ENCODE measurements at regions not wholly inside any gene's neighbourhood (a gene's known extent, or its start where the extent isn't known, plus 50 kb on each side); places are given as distances from the start of the nearest gene placed in this dataset.

- POLR2A ChIA-PET = no interaction called here
- DNase-seq (ENCODE audit: low read depth, low spot score) = no peak
- Histone ChIP-seq H2AFZ (ENCODE audit: low read depth, low read length, poor library complexity, severe bottlenecking) (no peak overlapping the region), H3K4me1 (ENCODE audit: control insufficient read depth in 1 of 2, insufficient read depth in 2 of 2, low read length in 2 of 2) (no peaks in the 10 kb centered on the region), H3K27me3 (ENCODE audit: insufficient read depth, low read length) (no peaks in the 10 kb centered on the region), H4K20me1 (ENCODE audit: insufficient read depth) (no peaks in the 10 kb centered on the region), H3K4me3 (replicated peaks in 1 of 2; ENCODE audit: low read depth in 1 of 2, low read length in 2 of 2) (no peak overlapping the region), H3K36me3 (ENCODE audit: control insufficient read depth in 1 of 2, insufficient read depth in 2 of 2, low read length in 2 of 2) (no peaks in the 10 kb centered on the region), H3K9ac (ENCODE audit: low read length) (no peak overlapping the region), H3K27ac (ENCODE audit: low read depth, low read length) (no peak overlapping the region), H3K79me2 (ENCODE audit: insufficient read depth, low read length) (no peaks in the 10 kb centered on the region), H3K9me2 (ENCODE audit: insufficient read depth) (no peaks in the 10 kb centered on the region), H3K9me3 (ENCODE audit: control insufficient read depth in 1 of 2, insufficient read depth in 1 of 2, low read depth in 1 of 2, low read length in 2 of 2) (no peaks in the 10 kb centered on the region), H3K4me2 (ENCODE audit: low read length) (no peak overlapping the region)
- RAD21 ChIA-PET (ENCODE audit: low non-redundant PET in 1 of 2, low total read pairs in 2 of 2, uncharacterized antibody in 2 of 2, unreplicated experiment in 2 of 2) = no interaction called here
- intact Hi-C loops (cut with micrococcal nuclease) = no loop called here
- TF ChIP-seq EGR1 (IDR thresholded peaks at IDR 0.05; ENCODE audit: low read depth) (no peak), SP1 (IDR thresholded peaks at IDR 0.05; ENCODE audit: low read depth) (no peak), TCF7L2 (IDR thresholded peaks at IDR 0.05; ENCODE audit: borderline replicate concordance, extremely low read depth, insufficient read depth, insufficient read length) (no peak), YY1 (IDR thresholded peaks at IDR 0.05; ENCODE audit: extremely low read depth, insufficient replicate concordance, low read depth, low read length) (no peak), CBX3 (IDR thresholded peaks at IDR 0.05; ENCODE audit: low read depth) (no peak), CTCF (IDR thresholded peaks at IDR 0.05 in 2 of 3, conservative IDR thresholded peaks at IDR 0.05 in 1 of 3; ENCODE audit: borderline replicate concordance in 1 of 3, insufficient read depth in 1 of 3, low read depth in 2 of 3, low read length in 2 of 3) (no peak), ZFX (IDR thresholded peaks at IDR 0.05) (no peak), CEBPB (IDR thresholded peaks at IDR 0.05; ENCODE audit: low read depth) (no peak), POLR2A (IDR thresholded peaks at IDR 0.05; ENCODE audit: borderline replicate concordance, extremely low read depth, insufficient read depth, insufficient read length) (no peak), EZH2phosphoT487 (IDR thresholded peaks at IDR 0.05; ENCODE audit: borderline replicate concordance) (no peak), ZBTB33 (IDR thresholded peaks at IDR 0.05; ENCODE audit: extremely low read depth, insufficient replicate concordance, low read length) (no peak), SIN3A (IDR thresholded peaks at IDR 0.05; ENCODE audit: low read depth) (no peak), ZNF274 (IDR thresholded peaks at IDR 0.05; ENCODE audit: low read depth, low read length) (no peak)
- TF ChIP-seq, protein P1, sequence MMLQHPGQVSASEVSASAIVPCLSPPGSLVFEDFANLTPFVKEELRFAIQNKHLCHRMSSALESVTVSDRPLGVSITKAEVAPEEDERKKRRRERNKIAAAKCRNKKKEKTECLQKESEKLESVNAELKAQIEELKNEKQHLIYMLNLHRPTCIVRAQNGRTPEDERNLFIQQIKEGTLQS (IDR thresholded peaks at IDR 0.05) = no peak
- no peak for ATAC-seq
- CTCF ChIA-PET = no interaction called here
- BruUV-seq (replicated peaks) = no TSS peak
These were observed 135.5 kb downstream of the NMUR2 start for GRCh38 chr5:152269533-152269932.

Measured in HCT116 (cell line).